ENCODE measurements at regions not wholly inside any gene's neighbourhood (a gene's known extent, or its start where the extent isn't known, plus 50 kb on each side); places are given as distances from the start of the nearest gene placed in this dataset.

DNA sequence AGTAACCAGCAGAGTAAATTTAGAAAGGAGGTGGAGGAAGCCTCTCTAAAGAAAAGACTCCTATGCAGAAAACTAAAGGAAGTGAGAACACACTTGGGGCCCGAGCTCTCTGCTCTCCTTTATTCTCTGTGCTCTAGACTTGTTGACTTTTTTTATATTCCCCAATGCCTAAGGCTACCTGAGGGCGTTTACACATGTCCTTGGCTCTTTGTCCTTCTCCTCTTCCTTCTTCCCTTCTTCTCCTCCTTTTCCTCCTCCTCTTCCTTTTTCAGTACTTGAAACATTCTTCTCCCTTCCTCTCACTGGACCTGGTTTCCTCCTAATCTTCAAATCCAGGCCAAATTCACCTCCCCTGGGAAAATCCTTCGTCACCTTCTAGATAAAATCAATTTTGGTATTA lies 256.4 kb upstream of the TRPC7 start (continued):
- TF ChIP-seq, protein P1, sequence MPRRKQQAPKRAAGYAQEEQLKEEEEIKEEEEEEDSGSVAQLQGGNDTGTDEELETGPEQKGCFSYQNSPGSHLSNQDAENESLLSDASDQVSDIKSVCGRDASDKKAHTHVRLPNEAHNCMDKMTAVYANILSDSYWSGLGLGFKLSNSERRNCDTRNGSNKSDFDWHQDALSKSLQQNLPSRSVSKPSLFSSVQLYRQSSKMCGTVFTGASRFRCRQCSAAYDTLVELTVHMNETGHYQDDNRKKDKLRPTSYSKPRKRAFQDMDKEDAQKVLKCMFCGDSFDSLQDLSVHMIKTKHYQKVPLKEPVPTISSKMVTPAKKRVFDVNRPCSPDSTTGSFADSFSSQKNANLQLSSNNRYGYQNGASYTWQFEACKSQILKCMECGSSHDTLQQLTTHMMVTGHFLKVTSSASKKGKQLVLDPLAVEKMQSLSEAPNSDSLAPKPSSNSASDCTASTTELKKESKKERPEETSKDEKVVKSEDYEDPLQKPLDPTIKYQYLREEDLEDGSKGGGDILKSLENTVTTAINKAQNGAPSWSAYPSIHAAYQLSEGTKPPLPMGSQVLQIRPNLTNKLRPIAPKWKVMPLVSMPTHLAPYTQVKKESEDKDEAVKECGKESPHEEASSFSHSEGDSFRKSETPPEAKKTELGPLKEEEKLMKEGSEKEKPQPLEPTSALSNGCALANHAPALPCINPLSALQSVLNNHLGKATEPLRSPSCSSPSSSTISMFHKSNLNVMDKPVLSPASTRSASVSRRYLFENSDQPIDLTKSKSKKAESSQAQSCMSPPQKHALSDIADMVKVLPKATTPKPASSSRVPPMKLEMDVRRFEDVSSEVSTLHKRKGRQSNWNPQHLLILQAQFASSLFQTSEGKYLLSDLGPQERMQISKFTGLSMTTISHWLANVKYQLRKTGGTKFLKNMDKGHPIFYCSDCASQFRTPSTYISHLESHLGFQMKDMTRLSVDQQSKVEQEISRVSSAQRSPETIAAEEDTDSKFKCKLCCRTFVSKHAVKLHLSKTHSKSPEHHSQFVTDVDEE (CRISPR knock-in tag; IDR thresholded peaks at IDR 0.05): no peak
- TF ChIP-seq, protein P2, sequence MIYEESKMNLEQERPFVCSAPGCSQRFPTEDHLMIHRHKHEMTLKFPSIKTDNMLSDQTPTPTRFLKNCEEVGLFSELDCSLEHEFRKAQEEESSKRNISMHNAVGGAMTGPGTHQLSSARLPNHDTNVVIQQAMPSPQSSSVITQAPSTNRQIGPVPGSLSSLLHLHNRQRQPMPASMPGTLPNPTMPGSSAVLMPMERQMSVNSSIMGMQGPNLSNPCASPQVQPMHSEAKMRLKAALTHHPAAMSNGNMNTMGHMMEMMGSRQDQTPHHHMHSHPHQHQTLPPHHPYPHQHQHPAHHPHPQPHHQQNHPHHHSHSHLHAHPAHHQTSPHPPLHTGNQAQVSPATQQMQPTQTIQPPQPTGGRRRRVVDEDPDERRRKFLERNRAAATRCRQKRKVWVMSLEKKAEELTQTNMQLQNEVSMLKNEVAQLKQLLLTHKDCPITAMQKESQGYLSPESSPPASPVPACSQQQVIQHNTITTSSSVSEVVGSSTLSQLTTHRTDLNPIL (CRISPR knock-in tag; IDR thresholded peaks at IDR 0.05; ENCODE audit: low read depth): no peak
- TF ChIP-seq ARNTL (CRISPR knock-in tag; IDR thresholded peaks at IDR 0.05; ENCODE audit: borderline replicate concordance, low read depth): no peak

DNA sequence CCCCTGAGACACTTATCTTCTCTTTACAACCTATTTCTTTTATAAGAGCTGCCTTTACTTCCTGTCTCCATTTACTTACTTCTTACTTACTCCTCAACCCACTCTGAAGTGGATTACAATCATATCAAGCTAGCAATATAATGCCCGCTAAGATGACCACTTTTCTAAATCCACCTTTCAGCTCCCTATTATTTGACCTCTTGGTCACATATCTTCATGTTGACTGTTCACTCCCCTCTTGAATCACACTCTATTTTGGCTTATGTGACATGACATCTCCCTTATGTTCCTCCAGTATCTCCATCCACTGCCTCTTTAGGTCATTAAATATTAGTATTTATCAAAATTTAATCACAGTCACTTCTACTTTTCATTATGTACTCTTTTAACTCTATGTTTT lies 255.3 kb upstream of the TRPC7 start:
- TF ChIP-seq ZFP3 (CRISPR knock-in tag; IDR thresholded peaks at IDR 0.05) (no peak), ZFP30 (CRISPR knock-in tag; IDR thresholded peaks at IDR 0.05) (no peak), TOX (CRISPR knock-in tag; IDR thresholded peaks at IDR 0.05; ENCODE audit: borderline replicate concordance) (no peak), PPARA (CRISPR knock-in tag; IDR thresholded peaks at IDR 0.05; ENCODE audit: borderline replicate concordance) (no peak), TCF4 (CRISPR knock-in tag; IDR thresholded peaks at IDR 0.05; ENCODE audit: borderline replicate concordance) (no peak), CSDC2 (CRISPR knock-in tag; IDR thresholded peaks at IDR 0.05) (no peak)
- TF ChIP-seq, protein P3, sequence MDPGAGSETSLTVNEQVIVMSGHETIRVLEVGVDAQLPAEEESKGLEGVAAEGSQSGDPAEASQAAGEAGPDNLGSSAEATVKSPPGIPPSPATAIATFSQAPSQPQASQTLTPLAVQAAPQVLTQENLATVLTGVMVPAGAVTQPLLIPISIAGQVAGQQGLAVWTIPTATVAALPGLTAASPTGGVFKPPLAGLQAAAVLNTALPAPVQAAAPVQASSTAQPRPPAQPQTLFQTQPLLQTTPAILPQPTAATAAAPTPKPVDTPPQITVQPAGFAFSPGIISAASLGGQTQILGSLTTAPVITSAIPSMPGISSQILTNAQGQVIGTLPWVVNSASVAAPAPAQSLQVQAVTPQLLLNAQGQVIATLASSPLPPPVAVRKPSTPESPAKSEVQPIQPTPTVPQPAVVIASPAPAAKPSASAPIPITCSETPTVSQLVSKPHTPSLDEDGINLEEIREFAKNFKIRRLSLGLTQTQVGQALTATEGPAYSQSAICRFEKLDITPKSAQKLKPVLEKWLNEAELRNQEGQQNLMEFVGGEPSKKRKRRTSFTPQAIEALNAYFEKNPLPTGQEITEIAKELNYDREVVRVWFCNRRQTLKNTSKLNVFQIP (CRISPR knock-in tag; IDR thresholded peaks at IDR 0.05; ENCODE audit: borderline replicate concordance, low read depth): no peak
- TF ChIP-seq, protein P4, sequence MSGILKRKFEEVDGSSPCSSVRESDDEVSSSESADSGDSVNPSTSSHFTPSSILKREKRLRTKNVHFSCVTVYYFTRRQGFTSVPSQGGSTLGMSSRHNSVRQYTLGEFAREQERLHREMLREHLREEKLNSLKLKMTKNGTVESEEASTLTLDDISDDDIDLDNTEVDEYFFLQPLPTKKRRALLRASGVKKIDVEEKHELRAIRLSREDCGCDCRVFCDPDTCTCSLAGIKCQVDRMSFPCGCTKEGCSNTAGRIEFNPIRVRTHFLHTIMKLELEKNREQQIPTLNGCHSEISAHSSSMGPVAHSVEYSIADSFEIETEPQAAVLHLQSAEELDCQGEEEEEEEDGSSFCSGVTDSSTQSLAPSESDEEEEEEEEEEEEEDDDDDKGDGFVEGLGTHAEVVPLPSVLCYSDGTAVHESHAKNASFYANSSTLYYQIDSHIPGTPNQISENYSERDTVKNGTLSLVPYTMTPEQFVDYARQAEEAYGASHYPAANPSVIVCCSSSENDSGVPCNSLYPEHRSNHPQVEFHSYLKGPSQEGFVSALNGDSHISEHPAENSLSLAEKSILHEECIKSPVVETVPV (CRISPR knock-in tag; IDR thresholded peaks at IDR 0.05): no peak
- no peak for ATAC-seq

DNA sequence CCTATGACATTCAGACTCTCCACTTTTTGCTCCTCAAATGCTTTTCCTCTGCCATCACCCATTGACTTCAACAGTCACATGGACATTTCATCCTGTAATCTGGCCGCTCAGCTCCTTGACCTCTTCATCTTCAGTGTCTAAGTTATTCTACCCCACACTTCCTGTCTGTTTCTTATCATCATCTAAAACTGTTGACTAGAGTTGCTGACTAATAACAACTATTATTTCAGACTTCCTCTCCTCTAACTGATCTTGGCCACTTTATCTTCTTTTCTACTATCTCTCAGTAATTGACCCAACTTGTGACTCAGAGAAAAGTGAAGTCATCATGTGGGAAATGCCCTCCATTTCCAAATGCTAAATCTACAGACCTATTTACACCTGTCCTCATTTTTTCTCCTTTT lies 254.7 kb upstream of the TRPC7 start:
- 0 out of 2 replicates have a peak, but pooled peaks have one; percentile 14 for TF ChIP-seq ISL1 (CRISPR knock-in tag; IDR thresholded peaks at IDR 0.05)
- TF ChIP-seq, protein P1 (CRISPR knock-in tag; IDR thresholded peaks at IDR 0.05): no peak
- peak; percentile 83 for ATAC-seq

DNA sequence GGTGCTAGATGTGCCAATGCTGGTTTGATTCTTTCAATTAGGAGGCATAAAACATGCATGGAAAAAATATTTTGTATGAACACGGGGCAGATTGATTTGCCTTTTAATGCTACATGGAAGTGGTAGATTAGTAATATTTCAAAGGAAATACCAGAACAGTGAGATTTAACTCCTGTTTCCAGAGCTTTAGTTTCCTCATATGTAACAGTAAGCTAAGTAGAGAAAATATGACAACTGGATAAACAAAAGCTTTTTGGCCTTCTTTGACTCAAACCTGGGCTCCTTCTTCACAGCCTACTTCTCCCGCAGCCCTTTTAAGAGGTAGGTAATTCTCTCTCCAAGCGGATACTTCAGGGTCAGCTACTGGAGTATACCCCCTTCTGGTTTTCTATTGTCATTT lies 254.2 kb upstream of the TRPC7 start:
- ATAC-seq: no peak; the same call in 2 of the 3 replicates
- TF ChIP-seq, protein P5, sequence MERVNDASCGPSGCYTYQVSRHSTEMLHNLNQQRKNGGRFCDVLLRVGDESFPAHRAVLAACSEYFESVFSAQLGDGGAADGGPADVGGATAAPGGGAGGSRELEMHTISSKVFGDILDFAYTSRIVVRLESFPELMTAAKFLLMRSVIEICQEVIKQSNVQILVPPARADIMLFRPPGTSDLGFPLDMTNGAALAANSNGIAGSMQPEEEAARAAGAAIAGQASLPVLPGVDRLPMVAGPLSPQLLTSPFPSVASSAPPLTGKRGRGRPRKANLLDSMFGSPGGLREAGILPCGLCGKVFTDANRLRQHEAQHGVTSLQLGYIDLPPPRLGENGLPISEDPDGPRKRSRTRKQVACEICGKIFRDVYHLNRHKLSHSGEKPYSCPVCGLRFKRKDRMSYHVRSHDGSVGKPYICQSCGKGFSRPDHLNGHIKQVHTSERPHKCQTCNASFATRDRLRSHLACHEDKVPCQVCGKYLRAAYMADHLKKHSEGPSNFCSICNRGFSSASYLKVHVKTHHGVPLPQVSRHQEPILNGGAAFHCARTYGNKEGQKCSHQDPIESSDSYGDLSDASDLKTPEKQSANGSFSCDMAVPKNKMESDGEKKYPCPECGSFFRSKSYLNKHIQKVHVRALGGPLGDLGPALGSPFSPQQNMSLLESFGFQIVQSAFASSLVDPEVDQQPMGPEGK (CRISPR knock-in tag; IDR thresholded peaks at IDR 0.05; ENCODE audit: borderline replicate concordance): no peak
- TF ChIP-seq ARNTL (CRISPR knock-in tag; IDR thresholded peaks at IDR 0.05; ENCODE audit: borderline replicate concordance, low read depth) (no peak), BACH2 (CRISPR knock-in tag; IDR thresholded peaks at IDR 0.05; ENCODE audit: borderline replicate concordance) (no peak), ZC3H10 (CRISPR knock-in tag; IDR thresholded peaks at IDR 0.05) (no peak), CSDC2 (CRISPR knock-in tag; IDR thresholded peaks at IDR 0.05) (no peak), PPARA (CRISPR knock-in tag; IDR thresholded peaks at IDR 0.05; ENCODE audit: borderline replicate concordance) (no peak), SNAI2 (CRISPR knock-in tag; IDR thresholded peaks at IDR 0.05) (no peak), ZNF70 (CRISPR knock-in tag; IDR thresholded peaks at IDR 0.05) (no peak), TOX (CRISPR knock-in tag; IDR thresholded peaks at IDR 0.05; ENCODE audit: borderline replicate concordance) (no peak)
- TF ChIP-seq, protein P2 (CRISPR knock-in tag; IDR thresholded peaks at IDR 0.05; ENCODE audit: low read depth): no peak

Data from SK-N-SH treated with all-trans-retinoic acid at 6 μM for 48 hours (cell line).